ENCODE measurements at regions not wholly inside any gene's neighbourhood (a gene's known extent, or its start where the extent isn't known, plus 50 kb on each side); places are given as distances from the start of the nearest gene placed in this dataset.
"Not testable (repeated sequence)": the region's sequence is repeated elsewhere in the genome, so short reads cannot be mapped to it uniquely, and the experiment has no call there.

DNA sequence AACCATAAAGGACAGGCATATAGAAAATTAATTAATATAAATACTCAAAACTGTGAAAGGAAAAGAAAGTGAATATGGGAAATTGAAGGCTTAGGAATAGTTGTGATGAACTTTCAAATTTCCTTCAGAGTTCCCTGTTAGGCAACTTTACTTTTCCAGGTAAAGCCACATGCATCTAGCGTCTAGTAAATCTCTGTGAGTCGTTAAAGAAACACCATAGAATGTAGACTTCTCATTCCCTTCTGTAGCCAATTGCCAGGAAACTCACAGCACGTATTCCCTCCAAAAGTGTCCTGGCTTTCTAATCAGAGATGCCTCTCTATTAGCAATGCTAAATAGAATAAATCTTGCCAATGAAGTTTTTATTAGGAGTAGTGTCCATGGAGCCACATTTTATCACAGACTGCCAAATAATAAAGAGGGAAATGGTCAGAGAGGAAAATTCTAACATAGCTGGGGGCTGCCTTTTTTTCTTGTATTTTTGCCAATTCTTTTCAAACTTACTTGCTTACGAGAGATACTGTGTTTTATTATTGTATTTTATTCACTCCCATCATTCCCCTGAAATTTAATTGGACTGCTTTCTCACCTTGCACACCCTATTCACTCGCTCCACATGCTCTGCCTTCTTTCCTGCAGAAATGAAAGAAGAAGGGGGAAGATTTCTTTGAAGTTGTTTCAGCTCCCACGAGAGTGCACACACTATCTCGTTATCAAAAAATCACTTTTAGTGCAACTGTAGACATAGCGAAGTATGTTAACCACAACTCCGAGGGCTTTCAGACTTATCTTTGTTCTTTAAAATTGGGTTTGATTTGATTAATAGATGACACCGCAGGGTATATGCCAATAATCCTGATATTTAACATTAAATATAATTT, 439.0 kb downstream of the CSNK1G3 start:
- DNase-seq (ENCODE audit: low spot score in 2 of 2), result no peak

GRCh38 chr5:123949807-123950340, 437.9 kb downstream of the CSNK1G3 start:
- FAIRE-seq, result no peak
- DNase-seq (ENCODE audit: low spot score in 2 of 2), result no peak

More for the DNA sequence above, 439.0 kb downstream of the CSNK1G3 start:
- FAIRE-seq, result no peak

DNA sequence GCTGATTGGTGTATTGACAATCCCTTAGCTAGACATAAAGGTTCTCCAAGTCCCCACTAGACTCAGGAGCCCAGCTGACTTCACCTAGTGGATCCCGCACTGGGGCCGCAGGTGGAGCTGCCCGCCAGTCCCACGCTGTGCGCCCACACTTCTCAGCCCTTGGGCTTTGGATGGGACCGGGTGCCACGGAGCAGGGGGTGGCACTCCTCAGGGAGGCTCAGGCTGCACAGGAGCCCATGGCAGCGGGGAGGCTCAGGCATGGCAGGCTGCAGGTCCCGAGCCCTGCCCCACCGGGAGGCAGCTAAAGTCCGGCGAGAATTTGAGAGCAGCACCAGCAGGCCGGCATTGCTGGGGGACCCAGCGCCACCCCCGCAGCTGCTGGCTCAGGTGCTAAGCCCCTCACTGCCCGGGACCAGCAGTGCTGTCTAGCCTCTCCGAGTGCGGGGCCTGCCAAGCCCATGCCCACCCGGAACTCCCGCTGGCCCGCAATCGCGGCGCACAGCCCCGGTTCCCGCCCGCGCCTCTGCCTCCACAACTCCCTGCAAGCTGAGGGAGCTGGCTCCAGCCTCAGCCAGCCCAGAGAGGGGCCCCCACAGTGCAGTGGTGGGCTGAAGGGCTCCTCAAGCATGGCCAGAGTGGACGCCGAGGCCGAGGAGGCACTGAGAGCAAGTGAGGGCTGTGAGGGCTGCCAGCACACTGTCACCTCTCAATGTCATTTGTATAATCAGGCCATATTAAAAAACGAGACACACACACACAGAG, 437.2 kb downstream of the CSNK1G3 start:
- FAIRE-seq (no peak), DNase-seq (ENCODE audit: low spot score in 2 of 2) (no peak)

GRCh38 chr5:123947797-123948196, 435.8 kb downstream of the CSNK1G3 start:
- DNase-seq (ENCODE audit: low spot score in 2 of 2) (no peak), FAIRE-seq (no peak)

DNA sequence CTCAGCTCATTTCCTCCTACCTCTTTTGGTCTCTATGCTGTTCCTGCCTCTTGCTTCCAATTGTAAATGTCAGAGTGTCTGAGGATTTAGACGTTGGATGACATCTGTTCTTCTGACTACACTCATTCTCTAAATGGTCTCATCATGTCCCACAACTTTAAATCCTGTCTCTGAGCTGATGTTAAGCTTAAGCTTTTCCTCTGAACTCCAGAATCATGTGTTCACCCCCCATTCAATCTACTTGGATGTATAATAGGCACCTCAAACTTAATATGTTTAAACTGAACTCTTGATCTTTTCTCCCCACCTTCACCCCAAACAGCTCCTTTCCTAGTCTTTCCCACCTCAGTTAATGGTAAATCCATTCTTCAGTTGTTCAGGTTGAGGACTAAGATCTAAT, 433.6 kb downstream of the CSNK1G3 start:
- DNase-seq (ENCODE audit: low spot score in 2 of 2), result no peak
- FAIRE-seq, result no peak

- FAIRE-seq, result no peak
- no peak for DNase-seq (ENCODE audit: low spot score in 2 of 2)
These were observed 431.2 kb downstream of the CSNK1G3 start for GRCh38 chr5:123943151-123943550.

- no peak for DNase-seq (ENCODE audit: low spot score in 2 of 2)
- FAIRE-seq, result no peak
These were observed 428.4 kb downstream of the CSNK1G3 start for GRCh38 chr5:123940416-123940815.

DNA sequence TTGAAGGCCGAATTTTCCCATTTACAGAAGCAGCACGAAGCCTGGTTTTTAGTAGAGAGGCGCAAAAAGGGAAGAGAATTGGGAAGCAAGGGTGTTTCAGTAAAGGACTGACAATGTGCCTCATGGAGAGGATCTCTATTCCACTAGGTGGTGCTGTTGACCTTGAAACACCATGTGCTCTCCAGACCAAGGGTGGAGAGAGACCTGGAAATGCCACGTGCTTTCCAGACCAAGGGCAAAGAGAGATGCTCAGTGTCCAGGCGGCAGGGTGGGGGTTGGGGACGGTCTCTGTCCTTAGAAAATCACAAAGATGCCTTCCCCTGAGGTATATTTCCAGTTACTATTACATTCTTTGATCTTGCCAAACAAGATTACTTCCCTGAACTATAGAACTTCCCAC, 425.3 kb downstream of the CSNK1G3 start:
- DNase-seq (ENCODE audit: low spot score in 2 of 2) (no peak), FAIRE-seq (no peak)

DNA sequence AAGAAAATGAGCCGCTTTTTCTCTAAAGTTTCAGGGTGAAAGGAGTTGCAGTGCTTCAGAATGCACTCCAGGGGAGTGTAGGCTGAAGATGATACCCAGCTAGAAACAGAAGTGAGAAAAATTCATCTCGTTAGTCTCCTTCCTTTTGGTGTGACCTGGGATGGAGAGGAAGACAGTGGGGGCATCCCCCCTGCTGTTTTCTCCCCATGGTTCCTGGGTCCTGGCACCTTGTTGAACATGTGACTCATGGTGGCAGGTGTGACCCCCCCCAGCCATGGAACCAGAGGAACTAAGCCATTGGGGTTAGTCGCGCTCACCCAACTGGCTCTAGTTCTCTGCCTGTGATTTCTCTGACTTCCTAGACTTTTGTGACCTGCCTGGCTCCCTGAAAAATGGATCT, 424.6 kb downstream of the CSNK1G3 start:
- FAIRE-seq, result no peak
- DNase-seq (ENCODE audit: low spot score in 2 of 2), result no peak

GRCh38 chr5:123933812-123934211, 421.8 kb downstream of the CSNK1G3 start:
- not testable (repeated sequence) for FAIRE-seq; DNase-seq (ENCODE audit: low spot score in 2 of 2)

DNA sequence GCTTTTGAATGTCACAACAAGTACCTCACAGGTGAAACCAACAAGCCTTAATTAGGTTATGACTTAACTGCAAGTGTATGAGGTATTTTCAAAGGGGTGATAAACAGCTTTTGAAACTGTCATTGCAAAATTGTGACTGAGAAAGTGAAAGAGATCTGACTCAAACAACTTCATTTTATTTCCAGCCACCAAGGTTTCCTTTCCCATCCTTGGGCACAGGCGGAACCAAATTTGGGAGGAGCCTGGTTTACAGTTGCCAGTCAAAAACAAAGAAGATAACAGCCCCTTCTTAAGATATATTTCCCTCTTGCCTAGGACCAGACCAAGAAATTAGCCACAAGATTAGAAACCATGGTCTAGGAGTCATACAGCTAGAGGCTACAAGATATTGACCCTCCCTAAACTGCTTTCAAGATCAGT, 417.1 kb downstream of the CSNK1G3 start:
- FAIRE-seq (no peak), DNase-seq (ENCODE audit: low spot score in 2 of 2) (no peak)

GRCh38 chr5:123928401-123928800, 416.4 kb downstream of the CSNK1G3 start:
- FAIRE-seq (no peak), DNase-seq (ENCODE audit: low spot score in 2 of 2) (no peak)

DNA sequence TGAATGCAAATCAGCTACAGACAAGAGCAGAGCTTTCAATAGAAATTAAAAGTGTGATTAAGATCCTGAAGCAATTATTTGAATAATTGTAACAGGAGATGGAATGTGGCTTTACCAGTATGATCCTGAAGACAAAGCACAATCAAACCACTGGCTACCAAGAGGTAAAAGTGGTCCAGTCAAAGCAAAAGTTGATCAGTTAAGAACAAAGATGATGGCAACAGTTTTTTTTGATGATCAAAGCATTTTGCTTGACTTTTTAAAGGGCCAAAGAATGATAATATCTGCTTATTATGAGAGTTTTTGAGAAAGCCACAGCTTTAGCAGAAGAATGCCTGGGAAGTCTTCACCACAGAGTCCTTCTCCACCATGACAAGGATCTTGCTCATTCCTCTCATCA, 409.2 kb downstream of the CSNK1G3 start:
- DNase-seq (ENCODE audit: low spot score in 2 of 2) (no peak), FAIRE-seq (no peak)

GRCh38 chr5:123916345-123917121, 404.6 kb downstream of the CSNK1G3 start:
- no peak for DNase-seq (ENCODE audit: low spot score in 2 of 2)
- no peak for FAIRE-seq

- FAIRE-seq (no peak), DNase-seq (ENCODE audit: low spot score in 2 of 2) (no peak)
These were observed 402.4 kb downstream of the CSNK1G3 start for GRCh38 chr5:123914333-123914732.

- no peak for DNase-seq (ENCODE audit: low spot score in 2 of 2)
- no peak for FAIRE-seq
These were observed 395.4 kb downstream of the CSNK1G3 start for GRCh38 chr5:123907349-123907748.

DNA sequence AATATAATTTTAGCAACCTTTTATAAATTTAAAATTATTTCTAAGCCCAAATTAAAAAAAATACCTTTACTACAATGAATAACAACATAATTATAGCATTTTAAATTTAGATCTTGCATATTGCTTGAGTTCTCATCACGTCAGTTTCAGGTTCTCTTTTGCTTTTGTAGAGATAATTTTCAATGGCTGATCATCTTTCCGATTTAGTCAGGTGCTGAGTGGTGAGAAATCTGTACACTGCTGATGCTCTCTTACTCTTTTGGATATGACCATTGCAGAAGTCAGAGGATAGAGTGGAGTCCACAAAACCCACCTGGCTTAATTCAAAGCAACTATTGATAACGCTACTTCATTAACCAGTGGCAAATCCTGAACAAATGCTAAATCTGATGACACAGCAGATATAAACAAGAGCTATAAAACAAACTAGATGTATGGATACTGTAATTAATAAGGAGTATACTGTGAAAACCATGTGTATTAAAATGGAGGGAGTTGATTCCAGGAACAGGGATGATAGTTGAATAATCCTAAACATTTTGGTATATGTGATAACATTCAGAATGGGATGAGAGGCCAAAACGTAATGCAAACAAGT, 394.8 kb downstream of the CSNK1G3 start:
- FAIRE-seq (no peak), DNase-seq (ENCODE audit: low spot score in 2 of 2) (no peak)

DNA sequence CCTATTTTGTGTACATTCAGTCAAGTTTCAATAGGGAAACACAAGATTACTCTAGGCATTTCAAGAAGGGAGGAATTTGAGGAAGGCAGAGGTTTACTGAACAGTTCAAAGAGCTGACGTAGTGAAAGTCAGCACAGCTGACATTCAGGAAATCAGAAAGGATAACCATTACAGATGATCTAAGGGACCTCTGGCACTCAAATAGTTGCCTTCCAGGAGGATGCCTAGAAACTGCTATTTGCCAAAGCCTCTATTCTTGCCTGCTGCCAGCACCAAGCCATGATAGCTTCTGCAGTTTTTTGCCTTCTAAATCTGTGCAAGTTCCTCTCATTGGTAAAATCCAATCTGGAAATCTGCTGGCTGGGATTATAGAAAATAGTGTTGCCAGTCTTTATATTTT, 373.1 kb downstream of the CSNK1G3 start:
- DNase-seq (ENCODE audit: low spot score in 2 of 2), result no peak
- no peak for FAIRE-seq

GRCh38 chr5:123882965-123883345, 371.0 kb downstream of the CSNK1G3 start:
- FAIRE-seq (no peak), DNase-seq (ENCODE audit: low spot score in 2 of 2) (no peak)

- FAIRE-seq, result no peak
- DNase-seq (ENCODE audit: low spot score in 2 of 2), result no peak
These were observed 370.5 kb downstream of the CSNK1G3 start for GRCh38 chr5:123882319-123882964.

All from frontal cortex (tissue), 3 donors.